ENCODE measurements at regions not wholly inside any gene's neighbourhood (a gene's known extent, or its start where the extent isn't known, plus 50 kb on each side); places are given as distances from the start of the nearest gene placed in this dataset.

GRCh38 chr4:164358400-164358799, 395.5 kb upstream of the SMIM31 start (continued):
- no peak for TF ChIP-seq SMAD3 (CRISPR knock-in tag; IDR thresholded peaks at IDR 0.05; ENCODE audit: borderline replicate concordance)
- no peak for TF ChIP-seq TEAD1 (CRISPR knock-in tag; IDR thresholded peaks at IDR 0.05)

GRCh38 chr4:164359881-164360280, 394.1 kb upstream of the SMIM31 start:
- CTCF ChIA-PET = no interaction called here
- H3K4me1 Mint-ChIP-seq = no peaks in the 10 kb centered on the region
- H3K9me3 Mint-ChIP-seq = no peaks in the 10 kb centered on the region
- no peak overlapping the region for H3K27ac Mint-ChIP-seq
- ATAC-seq (no peak), DNase-seq (ENCODE audit: low spot score) (no peak)
- TF ChIP-seq CREM (CRISPR knock-in tag; IDR thresholded peaks at IDR 0.05) (no peak), ZNF263 (CRISPR knock-in tag; IDR thresholded peaks at IDR 0.05; ENCODE audit: low read depth) (no peak), ATF6 (CRISPR knock-in tag; IDR thresholded peaks at IDR 0.05) (no peak), ATF3 (CRISPR knock-in tag; conservative IDR thresholded peaks at IDR 0.05) (no peak), USF1 (CRISPR knock-in tag; IDR thresholded peaks at IDR 0.05) (no peak), NR3C1 (CRISPR knock-in tag; conservative IDR thresholded peaks at IDR 0.05; ENCODE audit: low read depth) (no peak), PREB (CRISPR knock-in tag; IDR thresholded peaks at IDR 0.05; ENCODE audit: borderline replicate concordance) (no peak), AFF4 (CRISPR knock-in tag; IDR thresholded peaks at IDR 0.05; ENCODE audit: borderline replicate concordance) (no peak), GABPB1 (CRISPR knock-in tag; IDR thresholded peaks at IDR 0.05) (no peak), ZNF317 (CRISPR knock-in tag; IDR thresholded peaks at IDR 0.05; ENCODE audit: borderline replicate concordance, low read depth) (no peak)
- H3K36me3 Mint-ChIP-seq = no peaks in the 10 kb centered on the region
- no peak overlapping the region for H3K4me3 Mint-ChIP-seq
- no peaks in the 10 kb centered on the region for H3K27me3 Mint-ChIP-seq (ENCODE audit: low read depth)
- POLR2A ChIA-PET = no interaction called here

GRCh38 chr4:164368894-164369293, 385.0 kb upstream of the SMIM31 start:
- H3K4me1 Mint-ChIP-seq = no peaks in the 10 kb centered on the region
- peak; percentile 38; the same call in 1 of the 2 replicates for ATAC-seq
- CTCF ChIA-PET = no interaction called here
- TF ChIP-seq ATF3 (CRISPR knock-in tag; conservative IDR thresholded peaks at IDR 0.05) = no peak
- no peak for TF ChIP-seq TP53 (CRISPR knock-in tag; IDR thresholded peaks at IDR 0.05)
- no peak for TF ChIP-seq CBFB (CRISPR knock-in tag; IDR thresholded peaks at IDR 0.05; ENCODE audit: low read depth)
- no peak for TF ChIP-seq USF1 (CRISPR knock-in tag; IDR thresholded peaks at IDR 0.05)
- no peak for TF ChIP-seq AR (CRISPR knock-in tag; IDR thresholded peaks at IDR 0.05)
- no peak for TF ChIP-seq AFF4 (CRISPR knock-in tag; IDR thresholded peaks at IDR 0.05; ENCODE audit: borderline replicate concordance)
- no peak for TF ChIP-seq FOXK1 (CRISPR knock-in tag; IDR thresholded peaks at IDR 0.05)
- TF ChIP-seq ZNF671 (CRISPR knock-in tag; IDR thresholded peaks at IDR 0.05) = no peak

More at GRCh38 chr4:164368894-164369293, 385.0 kb upstream of the SMIM31 start:
- no peak for DNase-seq (ENCODE audit: low spot score)
- Mint-ChIP-seq H3K9me3 (no peaks in the 10 kb centered on the region), H3K4me3 (no peak overlapping the region), H3K27ac (no peak overlapping the region), H3K36me3 (no peaks in the 10 kb centered on the region), H3K27me3 (ENCODE audit: low read depth) (no peaks in the 10 kb centered on the region)
- POLR2A ChIA-PET = no interaction called here

All from WTC11 (cell line).